Fibroblast of lung (primary cell): ENCODE measurements at regions not wholly inside any gene's neighbourhood (a gene's known extent, or its start where the extent isn't known, plus 50 kb on each side); places are given as distances from the start of the nearest gene placed in this dataset.

Source experiments
- DNase-seq, 2 donors: peaks; one replicate each; pipeline versions ENCODE4 v3.0.0 to v3.0.0-alpha.2; 2010; ENCODE audit warnings: low read depth in 2 of 2
- H2AFZ ChIP-seq: 2 replicates; pipeline ENCODE4 v1.5.1; 2012; ENCODE audit warnings: low read length, control low read depth, inconsistent platforms
- H3K27ac ChIP-seq: 2 replicates; pipeline ENCODE4 v1.5.1; 2011; ENCODE audit warnings: low read length, control low read depth; ENCODE audit not compliant: insufficient read depth
- H3K27me3 ChIP-seq: 2 replicates; pipeline ENCODE4 v1.5.1; 2011; ENCODE audit warnings: mild to moderate bottlenecking, low read length; ENCODE audit not compliant: control insufficient read depth, insufficient read depth
- H3K36me3 ChIP-seq: 2 replicates; pipeline ENCODE4 v1.5.1; 2011; ENCODE audit warnings: low read length; ENCODE audit not compliant: control insufficient read depth, insufficient read depth
- H3K4me1 ChIP-seq: 2 replicates; pipeline ENCODE4 v1.5.1; 2011; ENCODE audit warnings: low read length; ENCODE audit not compliant: control insufficient read depth, insufficient read depth; ENCODE audit errors: extremely low read depth
- H3K4me2 ChIP-seq: 2 replicates; pipeline ENCODE4 v1.5.1; 2011; ENCODE audit warnings: low read length, control low read depth; ENCODE audit not compliant: insufficient read depth; ENCODE audit errors: extremely low read depth
- H3K4me3 ChIP-seq, 4 experiments: fragments of 200-600 bp in 1 of 4; sonication (generic) in 1 of 4; replicated peaks in 1 of 4; 2 replicates each; pipeline ENCODE4 v1.5.1; 2011 to 2016; ENCODE audit warnings: low read length in 4 of 4, low read depth in 3 of 4, mild to moderate bottlenecking in 3 of 4, control low read depth in 2 of 4, inconsistent platforms in 1 of 4, mixed read lengths in 1 of 4; ENCODE audit not compliant: insufficient read depth in 1 of 4; ENCODE audit errors: control extremely low read depth in 1 of 4
- H3K79me2 ChIP-seq: 2 replicates; pipeline ENCODE4 v1.5.1; 2012; ENCODE audit warnings: mild to moderate bottlenecking, low read length, inconsistent platforms; ENCODE audit not compliant: control insufficient read depth, insufficient read depth
- H3K9ac ChIP-seq: 2 replicates; pipeline ENCODE4 v1.5.1; 2011; ENCODE audit warnings: mild to moderate bottlenecking, low read length, control low read depth; ENCODE audit not compliant: insufficient read depth
- H3K9me3 ChIP-seq: 2 replicates; pipeline ENCODE4 v1.5.1; 2012; ENCODE audit warnings: low read depth, low read length; ENCODE audit not compliant: control insufficient read depth, insufficient read depth
- H4K20me1 ChIP-seq: 2 replicates; pipeline ENCODE4 v1.5.1; 2011; ENCODE audit warnings: low read length; ENCODE audit not compliant: control insufficient read depth, insufficient read depth; ENCODE audit errors: extremely low read depth
- EZH2 ChIP-seq: IDR thresholded peaks from 2 replicates; pipeline ENCODE4 v1.5.1; 2012; ENCODE audit warnings: low read length, control low read depth, mild to moderate bottlenecking; ENCODE audit errors: missing control alignments
- TF ChIP-seq, protein P1 (sequence below), 2 donors: IDR thresholded peaks in 1 of 2; conservative IDR thresholded peaks in 1 of 2; 1 replicate in 1 of 2; 2 replicates in 1 of 2; pipeline ENCODE4 v1.5.1; 2011 to 2012; ENCODE audit warnings: low read length in 2 of 2, control low read depth in 1 of 2, inconsistent platforms in 1 of 2, low read depth in 1 of 2, mild to moderate bottlenecking in 1 of 2

DNA sequence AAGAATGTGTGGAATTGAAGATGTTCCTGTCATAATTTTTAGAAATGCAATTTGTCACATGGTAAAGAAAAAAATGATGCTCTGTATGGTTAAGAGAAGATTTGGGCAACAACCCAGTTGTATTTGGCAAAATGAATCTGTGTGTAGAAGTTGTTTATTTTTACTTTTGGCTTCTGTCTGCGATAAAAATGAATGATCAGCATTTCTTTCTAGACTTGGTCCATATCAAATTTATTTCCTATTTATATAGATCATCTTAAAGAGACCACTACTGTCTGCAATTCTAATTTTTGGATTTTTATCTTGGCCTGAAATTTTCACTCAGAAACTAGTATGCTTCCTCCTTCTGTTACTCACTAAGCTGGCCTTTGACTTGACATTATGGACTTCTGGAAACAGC lies 396.9 kb downstream of the FAM47A start:
- TF ChIP-seq, protein P1, sequence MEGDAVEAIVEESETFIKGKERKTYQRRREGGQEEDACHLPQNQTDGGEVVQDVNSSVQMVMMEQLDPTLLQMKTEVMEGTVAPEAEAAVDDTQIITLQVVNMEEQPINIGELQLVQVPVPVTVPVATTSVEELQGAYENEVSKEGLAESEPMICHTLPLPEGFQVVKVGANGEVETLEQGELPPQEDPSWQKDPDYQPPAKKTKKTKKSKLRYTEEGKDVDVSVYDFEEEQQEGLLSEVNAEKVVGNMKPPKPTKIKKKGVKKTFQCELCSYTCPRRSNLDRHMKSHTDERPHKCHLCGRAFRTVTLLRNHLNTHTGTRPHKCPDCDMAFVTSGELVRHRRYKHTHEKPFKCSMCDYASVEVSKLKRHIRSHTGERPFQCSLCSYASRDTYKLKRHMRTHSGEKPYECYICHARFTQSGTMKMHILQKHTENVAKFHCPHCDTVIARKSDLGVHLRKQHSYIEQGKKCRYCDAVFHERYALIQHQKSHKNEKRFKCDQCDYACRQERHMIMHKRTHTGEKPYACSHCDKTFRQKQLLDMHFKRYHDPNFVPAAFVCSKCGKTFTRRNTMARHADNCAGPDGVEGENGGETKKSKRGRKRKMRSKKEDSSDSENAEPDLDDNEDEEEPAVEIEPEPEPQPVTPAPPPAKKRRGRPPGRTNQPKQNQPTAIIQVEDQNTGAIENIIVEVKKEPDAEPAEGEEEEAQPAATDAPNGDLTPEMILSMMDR (conservative IDR thresholded peaks at IDR 0.05 in 1 of 2, IDR thresholded peaks at IDR 0.05 in 1 of 2; ENCODE audit: low read depth in 1 of 2, low read length in 2 of 2): no peak
- no peak for TF ChIP-seq EZH2
- H4K20me1 ChIP-seq: no peaks in the 10 kb centered on the region
- no peaks in the 10 kb centered on the region for H3K79me2 ChIP-seq
- no peaks in the 10 kb centered on the region for H3K36me3 ChIP-seq
- H3K4me1 ChIP-seq: no peaks in the 10 kb centered on the region
- no peaks in the 10 kb centered on the region for H3K9me3 ChIP-seq
- no peak overlapping the region for H2AFZ ChIP-seq
- no peak overlapping the region for H3K4me2 ChIP-seq
- no peak overlapping the region for H3K4me3 ChIP-seq
- no peak overlapping the region for H3K9ac ChIP-seq
- H3K27me3 ChIP-seq: no peaks in the 10 kb centered on the region
- no peak for DNase-seq
- H3K27ac ChIP-seq: no peak overlapping the region

DNA sequence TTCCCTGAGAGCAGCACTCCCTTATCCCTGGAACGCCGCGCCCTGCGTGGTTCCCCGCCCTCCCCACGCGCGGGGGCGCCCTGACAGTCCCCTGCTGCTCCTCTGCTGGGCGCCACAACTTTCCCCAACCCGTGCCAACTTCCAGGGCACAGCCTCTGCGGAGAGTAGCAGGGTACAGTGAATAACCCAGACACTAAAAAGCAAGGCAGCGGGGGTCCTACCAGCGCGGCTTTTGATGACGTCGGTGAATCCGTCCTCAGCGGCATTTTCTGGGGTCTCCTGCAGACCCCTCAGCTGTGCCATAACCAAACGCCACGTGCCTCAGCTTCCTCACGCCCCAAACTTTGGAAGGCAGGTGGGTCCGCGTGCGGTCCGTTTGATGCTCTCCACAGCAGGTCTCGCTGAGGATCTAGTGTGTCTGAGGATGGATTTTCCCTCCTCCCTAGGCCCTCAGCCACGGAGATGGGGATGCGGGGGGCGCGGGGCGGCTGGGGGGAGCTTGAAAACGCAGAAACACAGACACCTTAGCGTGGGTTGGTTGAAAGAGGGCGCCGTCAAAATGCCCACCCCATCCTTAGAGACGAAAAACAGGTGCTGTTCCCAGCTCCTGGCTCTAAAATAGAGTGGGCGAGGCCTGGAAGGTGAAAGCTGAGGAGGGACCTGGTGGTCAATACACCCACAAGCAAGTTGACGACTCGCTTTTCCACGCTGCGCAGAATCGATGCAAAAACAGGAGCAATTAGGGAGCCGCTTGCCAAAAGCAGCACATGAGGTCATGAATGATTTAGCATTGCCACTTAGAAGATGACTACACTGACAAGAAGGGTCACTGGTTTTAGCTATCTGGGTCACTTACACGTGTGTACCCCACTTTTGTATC lies 405.6 kb downstream of the FAM47A start:
- no peak for DNase-seq

DNA sequence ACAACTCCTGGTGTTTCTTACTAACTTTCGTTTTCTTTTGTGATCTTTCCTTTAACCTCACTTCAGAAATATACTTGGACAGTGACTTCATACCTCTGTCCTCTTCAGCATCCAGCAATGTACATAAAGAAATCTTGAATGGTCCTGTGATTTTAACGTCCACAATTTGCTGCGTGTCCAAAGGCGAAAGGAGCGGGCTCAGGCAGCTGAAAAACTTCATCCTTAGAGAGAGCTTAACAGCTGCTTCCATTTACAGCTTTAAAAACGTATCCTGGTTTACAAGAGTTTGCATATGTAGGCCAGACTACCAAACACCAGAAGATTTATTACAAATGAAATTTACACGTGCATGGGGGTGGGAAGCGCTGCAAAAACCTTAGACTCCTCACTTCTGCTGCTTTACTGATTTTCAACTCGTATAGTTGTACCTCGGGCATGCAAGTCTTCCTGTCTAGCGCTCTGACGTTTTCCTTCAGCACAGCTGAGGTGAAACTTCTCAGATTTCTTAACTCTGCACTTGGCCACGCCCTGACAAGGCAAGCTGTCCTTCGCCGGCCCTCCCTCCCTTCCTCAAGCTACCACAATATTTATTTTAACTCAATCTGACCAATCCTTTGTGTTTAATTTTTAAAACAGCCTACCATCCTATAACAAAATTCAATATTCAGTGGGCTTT lies 406.4 kb downstream of the FAM47A start:
- Histone ChIP-seq H3K27ac (no peak overlapping the region), H3K79me2 (no peaks in the 10 kb centered on the region), H2AFZ (no peak overlapping the region), H3K9ac (no peak overlapping the region), H3K27me3 (no peaks in the 10 kb centered on the region), H3K4me2 (no peak overlapping the region), H3K9me3 (no peaks in the 10 kb centered on the region), H4K20me1 (no peaks in the 10 kb centered on the region), H3K4me3 (peak overlapping the region in 2 of 4 experiments; percentile 7 to 73), H3K4me1 (no peaks in the 10 kb centered on the region), H3K36me3 (no peaks in the 10 kb centered on the region)
- no peak for TF ChIP-seq EZH2
- TF ChIP-seq, protein P1 (conservative IDR thresholded peaks at IDR 0.05 in 1 of 2, IDR thresholded peaks at IDR 0.05 in 1 of 2; ENCODE audit: low read depth in 1 of 2, low read length in 2 of 2): no peak
- DNase-seq: peak in 1 of 2 donors; percentile 47

More for the DNA sequence above, 405.6 kb downstream of the FAM47A start:
- Histone ChIP-seq H3K79me2 (no peaks in the 10 kb centered on the region), H3K36me3 (no peaks in the 10 kb centered on the region), H3K9ac (no peak overlapping the region), H3K27me3 (no peaks in the 10 kb centered on the region), H2AFZ (no peak overlapping the region), H4K20me1 (no peaks in the 10 kb centered on the region), H3K4me2 (no peak overlapping the region), H3K4me1 (no peaks in the 10 kb centered on the region), H3K4me3 (peak overlapping the region in 1 of 4 experiments; percentile 73), H3K9me3 (no peaks in the 10 kb centered on the region), H3K27ac (no peak overlapping the region)
- TF ChIP-seq EZH2: no peak
- TF ChIP-seq, protein P1 (conservative IDR thresholded peaks at IDR 0.05 in 1 of 2, IDR thresholded peaks at IDR 0.05 in 1 of 2; ENCODE audit: low read depth in 1 of 2, low read length in 2 of 2): no peak
